ENCODE measurements at regions not wholly inside any gene's neighbourhood (a gene's known extent, or its start where the extent isn't known, plus 50 kb on each side); places are given as distances from the start of the nearest gene placed in this dataset.

GRCh38 chr22:27181537-27181936 lies 524.1 kb downstream of the MIAT start:
- DNase-seq: no peak
- H3K4me1 Mint-ChIP-seq (ENCODE audit: low read depth): no peaks in the 10 kb centered on the region
- H3K36me3 Mint-ChIP-seq (ENCODE audit: low read depth): no peaks in the 10 kb centered on the region
- intact Hi-C loops (cut with micrococcal nuclease): no loop called here
- CTCF ChIA-PET: no interaction called here
- H3K9me3 Mint-ChIP-seq: no peaks in the 10 kb centered on the region
- no peak overlapping the region for H3K27ac Mint-ChIP-seq
- H3K4me3 Mint-ChIP-seq: no peak overlapping the region
- H3K27me3 Mint-ChIP-seq (ENCODE audit: low read depth): peaks cover under 1% of the 10 kb centered on the region

- Mint-ChIP-seq H3K27ac (no peak overlapping the region), H3K4me3 (no peak overlapping the region), H3K4me1 (ENCODE audit: low read depth) (no peaks in the 10 kb centered on the region), H3K9me3 (no peaks in the 10 kb centered on the region), H3K27me3 (ENCODE audit: low read depth) (no peaks in the 10 kb centered on the region), H3K36me3 (ENCODE audit: low read depth) (no peaks in the 10 kb centered on the region)
- intact Hi-C loops (cut with micrococcal nuclease): no loop called here
- DNase-seq: no peak
- CTCF ChIA-PET: no interaction called here
Measured at GRCh38 chr22:27183474-27183873, 526.1 kb downstream of the MIAT start.

GRCh38 chr22:27185099-27185709 lies 527.8 kb downstream of the MIAT start:
- H3K27ac Mint-ChIP-seq: no peak overlapping the region
- CTCF ChIA-PET: no interaction called here
- no peaks in the 10 kb centered on the region for H3K36me3 Mint-ChIP-seq (ENCODE audit: low read depth)
- no peaks in the 10 kb centered on the region for H3K9me3 Mint-ChIP-seq
- no peak overlapping the region for H3K4me3 Mint-ChIP-seq
- no peaks in the 10 kb centered on the region for H3K4me1 Mint-ChIP-seq (ENCODE audit: low read depth)
- H3K27me3 Mint-ChIP-seq (ENCODE audit: low read depth): no peaks in the 10 kb centered on the region
- no peak for DNase-seq
- intact Hi-C loops (cut with micrococcal nuclease): no loop called here

DNA sequence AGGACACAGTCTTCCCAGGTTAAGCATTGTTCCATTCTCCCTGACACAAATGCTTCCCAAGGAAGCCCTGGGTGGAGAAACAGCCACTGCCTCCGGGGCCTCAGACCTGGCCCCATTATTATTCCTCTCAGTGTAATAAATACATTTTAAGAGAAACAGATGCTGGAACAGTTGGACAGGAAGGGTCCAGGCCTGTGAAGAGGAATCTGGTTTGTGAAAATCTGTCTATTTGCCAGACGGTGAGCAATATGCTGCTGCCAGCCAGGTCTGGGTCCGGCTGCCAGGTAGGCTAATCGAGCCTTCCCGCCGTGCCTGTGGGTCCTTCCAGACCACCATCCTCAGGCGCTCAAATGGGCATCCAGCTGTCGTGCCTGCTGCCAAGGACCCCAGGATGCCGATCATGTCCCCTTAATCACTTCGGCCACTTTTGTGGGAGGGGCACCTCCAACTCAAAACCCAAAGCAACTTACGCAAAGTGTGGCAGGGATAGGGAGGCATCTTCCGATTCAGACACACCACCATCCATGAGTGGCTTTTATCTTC lies 528.4 kb downstream of the MIAT start:
- no peak overlapping the region for H3K27ac Mint-ChIP-seq
- no peak overlapping the region for H3K4me3 Mint-ChIP-seq
- H3K36me3 Mint-ChIP-seq (ENCODE audit: low read depth): no peaks in the 10 kb centered on the region
- no peaks in the 10 kb centered on the region for H3K4me1 Mint-ChIP-seq (ENCODE audit: low read depth)
- peaks cover 2% of the 10 kb centered on the region for H3K9me3 Mint-ChIP-seq
- no peak for DNase-seq
- intact Hi-C loops (cut with micrococcal nuclease): no loop called here
- CTCF ChIA-PET: no interaction called here
- H3K27me3 Mint-ChIP-seq (ENCODE audit: low read depth): no peaks in the 10 kb centered on the region

DNA sequence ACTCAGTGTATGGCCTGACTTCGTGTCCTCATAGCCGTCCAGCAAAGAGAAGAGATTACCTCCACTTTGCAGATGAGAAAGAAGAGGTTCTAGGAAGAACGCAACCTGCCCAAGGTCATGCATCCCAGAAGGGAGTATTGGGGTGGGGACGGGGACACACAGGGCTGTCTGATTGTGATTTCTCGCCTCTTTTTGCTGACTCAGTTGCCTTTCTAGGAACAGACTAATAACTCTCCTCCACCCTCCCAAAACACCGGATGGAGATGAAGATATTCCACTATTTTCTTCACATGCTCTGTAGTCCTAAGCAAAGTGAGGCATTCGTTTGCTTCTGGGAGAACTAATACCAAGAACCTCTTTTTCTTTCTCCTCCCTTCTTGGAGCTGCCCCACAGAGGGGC lies 529.3 kb downstream of the MIAT start:
- H3K9me3 Mint-ChIP-seq: peaks cover 3% of the 10 kb centered on the region
- H3K4me3 Mint-ChIP-seq: no peak overlapping the region
- intact Hi-C loops (cut with micrococcal nuclease): no loop called here
- CTCF ChIA-PET: no interaction called here
- H3K27me3 Mint-ChIP-seq (ENCODE audit: low read depth): no peaks in the 10 kb centered on the region
- DNase-seq: no peak
- no peak overlapping the region for H3K27ac Mint-ChIP-seq
- H3K36me3 Mint-ChIP-seq (ENCODE audit: low read depth): no peaks in the 10 kb centered on the region
- H3K4me1 Mint-ChIP-seq (ENCODE audit: low read depth): no peaks in the 10 kb centered on the region

- Mint-ChIP-seq H3K27me3 (ENCODE audit: low read depth) (peaks cover 6% of the 10 kb centered on the region), H3K4me3 (no peak overlapping the region), H3K4me1 (ENCODE audit: low read depth) (no peaks in the 10 kb centered on the region), H3K27ac (no peak overlapping the region), H3K36me3 (ENCODE audit: low read depth) (no peaks in the 10 kb centered on the region), H3K9me3 (peaks cover 3% of the 10 kb centered on the region)
- CTCF ChIA-PET: interaction anchor here (0.6 kb wide), 1 partner anchor 38 kb away, joined by 3 read pairs; no protein-coding TSS in a partner anchor
- DNase-seq: no peak
- intact Hi-C loops (cut with micrococcal nuclease): no loop called here
Measured at GRCh38 chr22:27192135-27192829, 534.9 kb downstream of the MIAT start.

- Mint-ChIP-seq H3K9me3 (peaks cover 3% of the 10 kb centered on the region), H3K36me3 (ENCODE audit: low read depth) (no peaks in the 10 kb centered on the region), H3K27ac (no peak overlapping the region), H3K4me3 (no peak overlapping the region), H3K27me3 (ENCODE audit: low read depth) (peaks cover 6% of the 10 kb centered on the region), H3K4me1 (ENCODE audit: low read depth) (no peaks in the 10 kb centered on the region)
- intact Hi-C loops (cut with micrococcal nuclease): no loop called here
- no peak for DNase-seq
- CTCF ChIA-PET: interaction anchor here (0.6 kb wide), 1 partner anchor 39 kb away, joined by 3 read pairs; no protein-coding TSS in a partner anchor
Measured at GRCh38 chr22:27193215-27193614, 535.8 kb downstream of the MIAT start.

GRCh38 chr22:27193636-27194035 lies 536.2 kb downstream of the MIAT start:
- Mint-ChIP-seq H3K36me3 (ENCODE audit: low read depth) (no peaks in the 10 kb centered on the region), H3K27me3 (ENCODE audit: low read depth) (peaks cover 6% of the 10 kb centered on the region), H3K4me1 (ENCODE audit: low read depth) (no peaks in the 10 kb centered on the region), H3K4me3 (no peak overlapping the region), H3K9me3 (peaks cover 3% of the 10 kb centered on the region), H3K27ac (no peak overlapping the region)
- CTCF ChIA-PET: no interaction called here
- DNase-seq: no peak
- intact Hi-C loops (cut with micrococcal nuclease): no loop called here

- no peaks in the 10 kb centered on the region for H3K36me3 Mint-ChIP-seq (ENCODE audit: low read depth)
- no peak overlapping the region for H3K27ac Mint-ChIP-seq
- H3K4me3 Mint-ChIP-seq: no peak overlapping the region
- peaks cover 6% of the 10 kb centered on the region for H3K27me3 Mint-ChIP-seq (ENCODE audit: low read depth)
- no peak for DNase-seq
- CTCF ChIA-PET: no interaction called here
- intact Hi-C loops (cut with micrococcal nuclease): no loop called here
- no peaks in the 10 kb centered on the region for H3K4me1 Mint-ChIP-seq (ENCODE audit: low read depth)
- peaks cover 3% of the 10 kb centered on the region for H3K9me3 Mint-ChIP-seq
Measured at GRCh38 chr22:27194096-27194748, 536.8 kb downstream of the MIAT start.

DNA sequence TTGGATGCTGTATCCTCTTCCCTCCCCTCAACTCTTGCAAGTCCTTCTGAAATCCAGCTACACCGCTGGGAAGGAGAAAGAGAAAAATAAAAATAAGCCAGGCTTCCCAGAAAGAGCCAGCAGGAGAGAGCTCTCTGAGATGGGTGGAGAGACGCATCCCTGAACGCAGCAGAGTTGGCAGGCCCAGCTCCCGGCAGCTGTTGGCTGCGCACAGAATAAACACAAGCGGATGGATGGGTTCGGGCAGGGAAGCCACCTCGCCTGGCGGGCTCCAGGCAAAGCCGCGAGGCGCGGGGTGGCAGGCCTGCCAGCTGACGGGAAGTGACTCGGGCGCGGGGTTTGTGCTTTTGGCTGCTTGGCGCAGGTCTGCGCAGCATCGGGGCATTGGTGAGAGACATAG lies 537.7 kb downstream of the MIAT start:
- H3K27me3 Mint-ChIP-seq (ENCODE audit: low read depth): peaks cover 8% of the 10 kb centered on the region
- no peak overlapping the region for H3K27ac Mint-ChIP-seq
- DNase-seq: no peak
- H3K4me3 Mint-ChIP-seq: no peak overlapping the region
- intact Hi-C loops (cut with micrococcal nuclease): no loop called here
- CTCF ChIA-PET: no interaction called here
- H3K9me3 Mint-ChIP-seq: peaks cover 3% of the 10 kb centered on the region
- H3K4me1 Mint-ChIP-seq (ENCODE audit: low read depth): no peaks in the 10 kb centered on the region
- H3K36me3 Mint-ChIP-seq (ENCODE audit: low read depth): no peaks in the 10 kb centered on the region

DNA sequence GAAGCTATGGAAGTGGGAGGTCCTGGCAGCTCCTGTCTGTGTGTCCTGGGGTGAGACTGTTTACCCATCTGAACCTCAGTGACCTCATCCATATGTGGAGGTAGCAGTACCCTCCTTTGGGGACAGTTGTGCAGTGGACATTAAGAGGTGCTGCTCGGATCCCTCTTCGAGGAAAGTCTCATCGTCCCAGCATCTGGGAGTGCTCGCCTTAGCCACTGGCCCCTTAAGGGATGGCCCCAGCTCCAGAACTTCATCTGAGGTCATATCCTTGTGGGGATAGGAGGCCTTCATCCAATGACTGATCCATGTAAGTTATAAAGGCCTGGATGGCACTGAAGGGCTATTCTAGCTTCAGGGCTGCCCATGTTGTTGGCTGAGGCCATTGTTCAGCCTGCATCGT lies 538.1 kb downstream of the MIAT start:
- intact Hi-C loops (cut with micrococcal nuclease): no loop called here
- Mint-ChIP-seq H3K27ac (no peak overlapping the region), H3K4me3 (no peak overlapping the region), H3K9me3 (peaks cover 3% of the 10 kb centered on the region), H3K27me3 (ENCODE audit: low read depth) (peaks cover 12% of the 10 kb centered on the region), H3K36me3 (ENCODE audit: low read depth) (no peaks in the 10 kb centered on the region), H3K4me1 (ENCODE audit: low read depth) (no peaks in the 10 kb centered on the region)
- CTCF ChIA-PET: no interaction called here
- DNase-seq: no peak

DNA sequence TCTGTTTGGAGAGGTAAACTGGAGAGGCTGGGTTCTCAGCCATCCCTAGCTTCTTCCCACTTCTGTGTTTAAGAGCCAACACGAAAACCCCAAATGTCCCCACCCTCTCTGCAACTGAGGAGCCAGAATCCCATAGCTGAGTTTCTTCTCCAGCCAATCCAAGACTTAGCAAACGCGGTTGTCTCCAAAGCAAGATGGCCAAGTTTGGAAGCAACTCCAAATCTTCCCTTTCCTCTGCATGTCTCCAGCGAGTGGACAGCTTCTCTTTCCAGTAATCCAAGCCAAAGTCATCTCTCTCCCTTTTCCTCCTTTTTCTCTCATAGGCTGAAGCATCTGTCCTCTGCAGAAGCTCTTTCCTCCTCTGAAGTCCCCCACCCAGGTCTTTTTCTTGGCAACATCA lies 539.2 kb downstream of the MIAT start:
- Mint-ChIP-seq H3K27ac (no peak overlapping the region), H3K9me3 (no peaks in the 10 kb centered on the region), H3K27me3 (ENCODE audit: low read depth) (peaks cover 17% of the 10 kb centered on the region), H3K4me1 (ENCODE audit: low read depth) (no peaks in the 10 kb centered on the region), H3K4me3 (no peak overlapping the region), H3K36me3 (ENCODE audit: low read depth) (no peaks in the 10 kb centered on the region)
- DNase-seq: no peak
- CTCF ChIA-PET: no interaction called here
- intact Hi-C loops (cut with micrococcal nuclease): no loop called here

DNA sequence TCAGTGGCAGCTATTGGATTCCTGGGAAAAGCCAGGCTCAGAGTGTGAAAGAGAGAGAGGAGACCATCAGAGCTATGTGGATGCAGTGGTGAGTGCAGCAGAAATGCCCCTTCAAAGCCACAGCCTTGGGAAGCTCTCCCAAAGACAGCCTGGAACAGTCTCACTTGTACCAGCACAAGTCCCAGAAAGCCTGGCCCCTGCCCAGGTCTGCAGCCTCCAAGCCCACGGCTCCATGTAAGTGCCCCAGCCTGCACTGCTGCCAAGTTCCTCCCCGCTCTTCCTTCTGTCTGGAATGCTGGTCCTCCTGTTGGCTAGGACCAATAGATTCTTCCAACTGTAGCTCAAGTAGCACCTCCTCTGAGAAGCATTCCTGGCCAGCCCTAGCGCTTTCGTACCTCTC lies 539.7 kb downstream of the MIAT start:
- CTCF ChIA-PET: no interaction called here
- DNase-seq: no peak
- Mint-ChIP-seq H3K36me3 (ENCODE audit: low read depth) (no peaks in the 10 kb centered on the region), H3K27ac (no peak overlapping the region), H3K4me1 (ENCODE audit: low read depth) (no peaks in the 10 kb centered on the region), H3K9me3 (no peaks in the 10 kb centered on the region), H3K4me3 (no peak overlapping the region), H3K27me3 (ENCODE audit: low read depth) (peaks cover 17% of the 10 kb centered on the region)
- intact Hi-C loops (cut with micrococcal nuclease): no loop called here
